Peyer's patch (tissue), 4 donors: ENCODE measurements at regions not wholly inside any gene's neighbourhood (a gene's known extent, or its start where the extent isn't known, plus 50 kb on each side); places are given as distances from the start of the nearest gene placed in this dataset.

Source experiments
- CTCF ChIP-seq, 6 experiments: fragments of 450-650 bp in 4 of 6; fragments of 200-600 bp in 2 of 6; sonication (generic) in 1 of 6; IDR thresholded peaks; one replicate each; pipeline ENCODE4 v1.5.1; 2017 to 2019; ENCODE audit warnings: antibody characterized with exemption in 6 of 6, mild to moderate bottlenecking in 3 of 6, moderate library complexity in 1 of 6
- POLR2A ChIP-seq, 2 donors: fragments of 450-650 bp; IDR thresholded peaks; one replicate each; pipeline ENCODE4 v1.5.1; 2017; ENCODE audit warnings: antibody characterized with exemption in 2 of 2, mild to moderate bottlenecking in 2 of 2, moderate library complexity in 2 of 2

- TF ChIP-seq POLR2A (IDR thresholded peaks at IDR 0.05) (no peak), CTCF (IDR thresholded peaks at IDR 0.05) (no peak)
Observed at GRCh38 chr3:72034986-72035385, 250.0 kb upstream of the PROK2 start.
